ENCODE measurements at regions not wholly inside any gene's neighbourhood (a gene's known extent, or its start where the extent isn't known, plus 50 kb on each side); places are given as distances from the start of the nearest gene placed in this dataset.

- intact Hi-C loops (cut with micrococcal nuclease) = no loop called here
- H2AFZ ChIP-seq (ENCODE audit: insufficient read depth, low read depth, low read length, poor library complexity, severe bottlenecking) = no peak overlapping the region
- H3K4me2 ChIP-seq (replicated peaks; ENCODE audit: low read depth, low read length, poor library complexity, severe bottlenecking) = no peak overlapping the region
- Mint-ChIP-seq H3K4me3 (no peak overlapping the region), H3K27me3 (no peaks in the 10 kb centered on the region), H3K4me1 (no peaks in the 10 kb centered on the region), H3K27ac (no peak overlapping the region), H3K9me3 (ENCODE audit: insufficient read depth) (peaks cover 2% of the 10 kb centered on the region)
- DNase-seq (no peak), ATAC-seq (ENCODE audit: low read depth) (no peak)
- H3K9me3 ChIP-seq (ENCODE audit: control extremely low read depth in 1 of 3, control insufficient read depth in 2 of 3, insufficient read depth in 1 of 3, low read length in 2 of 3) = peaks cover 0 to 8% (median 0%) of the 10 kb centered on the region in 3 donors
- H3K4me3 ChIP-seq (ENCODE audit: control extremely low read depth in 1 of 5, extremely low read depth in 1 of 5, insufficient read depth in 1 of 5, low read depth in 2 of 5, low read length in 4 of 5) = no peak overlapping the region
- ChIA-PET POLR2A (no interaction called here), CTCF (no interaction called here)
- H3K4me1 ChIP-seq (ENCODE audit: control insufficient read depth in 2 of 2, insufficient read depth in 2 of 2, low read length in 2 of 2) = no peaks in the 10 kb centered on the region
- H4K20me1 ChIP-seq (ENCODE audit: control insufficient read depth, insufficient read depth, low read length, poor library complexity, severe bottlenecking) = no peaks in the 10 kb centered on the region
- H3K9ac ChIP-seq (ENCODE audit: low read length) = no peak overlapping the region
- H3K27ac ChIP-seq (ENCODE audit: low read length in 2 of 2) = no peak overlapping the region
- TF ChIP-seq EZH2 (IDR thresholded peaks at IDR 0.05; ENCODE audit: borderline replicate concordance, insufficient read depth, low read depth, low read length, poor library complexity, severe bottlenecking) = no peak
- TF ChIP-seq CTCF (IDR thresholded peaks at IDR 0.05) = no peak
- WGBS (ENCODE audit: insufficient coverage) = 89% methylated on average over 1 of the region's 2 CpGs
- no peaks in the 10 kb centered on the region for H3K36me3 ChIP-seq (replicated peaks in 1 of 2; ENCODE audit: control extremely low read depth in 1 of 2, control insufficient read depth in 1 of 2, extremely low read depth in 1 of 2, insufficient read depth in 2 of 2, low read length in 1 of 2)
- H3K27me3 ChIP-seq (replicated peaks in 1 of 4; ENCODE audit: control extremely low read depth in 1 of 4, control insufficient read depth in 3 of 4, insufficient read depth in 4 of 4, low read length in 3 of 4) = no peaks in the 10 kb centered on the region
- H3K79me2 ChIP-seq (ENCODE audit: control insufficient read depth, insufficient read depth, low read length) = no peaks in the 10 kb centered on the region
Measured at GRCh38 chr2:146806364-146807005, 1038.3 kb upstream of the ACVR2A start.

- intact Hi-C loops (cut with micrococcal nuclease) = no loop called here
- Histone ChIP-seq H4K20me1 (ENCODE audit: control insufficient read depth, insufficient read depth, low read length, poor library complexity, severe bottlenecking) (no peaks in the 10 kb centered on the region), H2AFZ (ENCODE audit: insufficient read depth, low read depth, low read length, poor library complexity, severe bottlenecking) (no peak overlapping the region), H3K27ac (ENCODE audit: low read length in 2 of 2) (no peak overlapping the region), H3K79me2 (ENCODE audit: control insufficient read depth, insufficient read depth, low read length) (no peaks in the 10 kb centered on the region), H3K4me3 (ENCODE audit: control extremely low read depth in 1 of 5, extremely low read depth in 1 of 5, insufficient read depth in 1 of 5, low read depth in 2 of 5, low read length in 4 of 5) (no peak overlapping the region), H3K9me3 (ENCODE audit: control extremely low read depth in 1 of 3, control insufficient read depth in 2 of 3, insufficient read depth in 1 of 3, low read length in 2 of 3) (peaks cover 0 to 8% (median 0%) of the 10 kb centered on the region in 3 donors), H3K4me1 (ENCODE audit: control insufficient read depth in 2 of 2, insufficient read depth in 2 of 2, low read length in 2 of 2) (no peaks in the 10 kb centered on the region), H3K4me2 (replicated peaks; ENCODE audit: low read depth, low read length, poor library complexity, severe bottlenecking) (no peak overlapping the region), H3K9ac (ENCODE audit: low read length) (no peak overlapping the region), H3K27me3 (replicated peaks in 1 of 4; ENCODE audit: control extremely low read depth in 1 of 4, control insufficient read depth in 3 of 4, insufficient read depth in 4 of 4, low read length in 3 of 4) (no peaks in the 10 kb centered on the region), H3K36me3 (replicated peaks in 1 of 2; ENCODE audit: control extremely low read depth in 1 of 2, control insufficient read depth in 1 of 2, extremely low read depth in 1 of 2, insufficient read depth in 2 of 2, low read length in 1 of 2) (no peaks in the 10 kb centered on the region)
- ChIA-PET POLR2A (no interaction called here), CTCF (no interaction called here)
- no peak for DNase-seq
- no peak overlapping the region for H3K27ac Mint-ChIP-seq
- no peak for ATAC-seq (ENCODE audit: low read depth)
- no peaks in the 10 kb centered on the region for H3K27me3 Mint-ChIP-seq
- TF ChIP-seq CTCF (IDR thresholded peaks at IDR 0.05) (no peak), EZH2 (IDR thresholded peaks at IDR 0.05; ENCODE audit: borderline replicate concordance, insufficient read depth, low read depth, low read length, poor library complexity, severe bottlenecking) (no peak)
- no peak overlapping the region for H3K4me3 Mint-ChIP-seq
- peaks cover 2% of the 10 kb centered on the region for H3K9me3 Mint-ChIP-seq (ENCODE audit: insufficient read depth)
- no peaks in the 10 kb centered on the region for H3K4me1 Mint-ChIP-seq
- WGBS (ENCODE audit: insufficient coverage) = no CpG with 5 or more reads among the region's 4 CpGs
Measured at GRCh38 chr2:146804288-146804687, 1040.5 kb upstream of the ACVR2A start.
